ENCODE measurements at regions not wholly inside any gene's neighbourhood (a gene's known extent, or its start where the extent isn't known, plus 50 kb on each side); places are given as distances from the start of the nearest gene placed in this dataset.

DNA sequence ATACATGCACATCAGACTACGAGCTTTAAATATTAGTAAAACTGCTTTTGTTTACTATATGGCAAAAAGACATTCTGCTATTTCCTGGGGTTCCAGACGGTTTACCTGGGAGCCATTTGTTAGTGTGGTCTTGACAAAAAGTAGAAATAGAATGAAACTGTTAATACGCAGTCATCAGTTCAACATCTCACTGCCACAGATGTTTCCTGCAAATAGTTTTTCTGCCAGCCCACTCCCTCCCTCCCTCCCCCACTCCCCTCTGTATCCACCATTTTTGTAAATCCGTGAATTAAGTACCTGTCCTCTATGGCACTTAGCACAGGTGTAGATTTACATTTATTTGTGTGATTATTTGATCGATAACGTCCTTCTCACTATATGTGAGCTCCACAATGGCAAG lies 74.6 kb upstream of the TPK1 start:
- DNase-seq: no peak

DNA sequence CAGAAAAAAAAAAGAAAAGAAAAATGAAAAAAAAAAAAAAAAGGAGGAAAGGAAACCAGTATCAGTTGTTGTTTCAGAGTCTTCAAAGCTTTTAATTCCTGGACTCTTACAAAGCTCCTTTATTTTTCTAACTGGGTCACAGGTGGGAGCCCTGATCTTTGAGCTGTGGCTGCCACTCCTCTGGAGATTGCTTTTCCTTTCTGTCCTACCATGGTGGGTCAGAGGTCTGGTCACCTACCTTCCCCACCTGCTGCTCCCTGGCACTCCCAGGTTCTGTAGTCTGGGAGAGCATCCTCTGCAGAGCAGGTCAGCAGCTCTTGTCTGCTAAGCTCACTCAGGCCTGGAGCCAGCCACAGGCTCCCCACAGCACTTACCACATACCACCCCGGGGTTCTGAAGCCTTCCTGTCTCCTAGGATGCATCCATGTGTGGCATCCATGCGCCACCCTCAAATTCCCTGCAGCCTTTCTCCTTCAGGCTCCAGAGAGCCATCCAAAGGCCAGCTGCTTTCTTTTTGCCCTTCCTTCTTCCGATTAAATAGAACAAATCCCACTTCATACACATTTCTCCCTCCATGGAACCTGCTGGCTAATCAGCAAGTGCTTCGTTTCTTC lies 73.2 kb upstream of the TPK1 start:
- DNase-seq: no peak

DNA sequence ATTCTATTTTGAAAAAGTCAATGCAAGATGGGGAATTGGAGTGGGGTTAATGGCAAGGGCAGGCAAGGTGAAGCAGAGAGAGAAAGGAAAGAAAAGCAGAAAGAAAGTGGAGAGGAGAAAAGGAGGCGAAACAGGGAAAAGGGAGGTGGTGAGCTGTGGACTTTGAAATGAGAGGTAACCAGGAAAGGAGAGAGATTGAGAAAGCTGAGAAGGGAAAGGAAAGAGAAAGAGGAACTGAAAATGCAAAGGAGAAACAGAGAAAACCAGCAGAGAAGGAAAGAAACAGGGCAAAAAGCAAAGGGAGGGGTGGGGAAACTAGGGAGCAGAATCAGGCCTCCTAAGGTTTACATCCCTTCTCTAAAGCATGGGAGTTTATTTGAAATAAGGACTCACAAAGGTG lies 72.5 kb upstream of the TPK1 start:
- DNase-seq: no peak

DNA sequence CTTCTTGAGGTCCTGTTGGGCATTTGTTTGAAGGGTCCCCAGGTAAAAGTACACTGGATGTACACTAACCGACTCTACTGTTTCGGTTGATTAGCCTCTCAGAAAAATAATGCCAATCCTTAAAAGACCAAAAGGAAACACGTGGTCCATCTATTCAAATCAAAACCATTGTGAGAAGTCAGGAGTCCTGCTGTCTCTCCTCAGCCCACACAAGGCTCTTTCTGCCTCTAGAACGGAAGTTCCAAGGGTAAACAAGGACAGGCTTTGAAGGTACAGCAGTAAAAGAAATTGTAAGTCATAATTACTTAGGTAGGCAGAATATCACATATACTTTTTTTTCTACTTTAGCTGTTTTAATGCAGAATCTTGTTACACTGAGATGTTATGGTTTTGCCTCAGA lies 71.7 kb upstream of the TPK1 start:
- DNase-seq: no peak

DNA sequence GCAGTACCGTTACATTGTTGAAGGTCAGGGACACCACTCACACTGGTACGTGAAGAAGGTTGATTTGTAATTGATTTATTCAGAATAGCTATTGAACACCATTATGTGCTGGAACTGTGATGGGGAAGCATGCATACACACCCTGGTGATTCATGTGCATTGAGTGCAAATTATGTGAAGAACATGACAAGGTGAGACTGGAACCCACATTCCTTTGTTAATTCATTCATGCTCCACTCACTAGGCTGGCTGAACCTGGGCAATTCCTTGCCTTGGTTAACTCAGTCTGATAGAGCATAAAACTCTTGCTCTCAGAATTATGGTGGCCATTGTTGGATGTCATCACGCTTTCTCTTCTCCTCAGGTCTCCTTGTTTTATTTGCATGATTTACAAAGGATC lies 67.3 kb upstream of the TPK1 start:
- DNase-seq: no peak

DNA sequence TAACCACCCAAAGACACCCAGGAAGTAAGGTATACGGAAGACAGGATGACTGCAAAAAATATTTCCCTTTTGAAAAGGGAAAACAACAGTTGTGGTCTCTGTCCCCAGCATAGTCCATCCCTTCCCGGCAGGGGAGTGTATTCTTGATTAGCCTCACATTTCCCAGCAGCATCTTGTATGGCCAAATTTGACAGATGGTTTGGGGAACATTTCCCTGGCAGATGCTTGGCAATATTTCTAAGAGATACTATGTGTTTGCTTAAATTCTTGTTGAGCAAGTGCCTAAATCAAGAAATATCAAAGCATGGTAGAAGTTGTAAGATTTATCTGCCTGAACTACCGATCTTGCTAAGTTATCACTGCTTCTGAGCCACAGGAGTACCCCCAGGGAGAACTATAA lies 56.9 kb upstream of the TPK1 start:
- DNase-seq: no peak
